HCT116 (cell line): ENCODE measurements at regions not wholly inside any gene's neighbourhood (a gene's known extent, or its start where the extent isn't known, plus 50 kb on each side); places are given as distances from the start of the nearest gene placed in this dataset.

Source experiments
- ATAC-seq: fragments of 200-7000 bp; cut with Tn5 transposase; 2 replicates; pipeline ENCODE4 v1.9.1; 2020; ENCODE audit warnings: mild to moderate bottlenecking, moderate library complexity
- BruUV-seq: library from RNA; stranded (reverse); fragments of 400-500 nt; replicated peaks from 2 replicates; lab custom pipeline; 2021; lab: Mats Ljungman, UMichigan
- CTCF ChIA-PET: fragments of 300-600 bp; sonication (Branson Sonifier 250); formaldehyde crosslinking; loops from one replicate; lab custom pipeline; 2021; ENCODE audit warnings: antibody characterized with exemption; lab: Charles Lee
- POLR2A ChIA-PET: fragments of 300-600, 350-600 bp; sonication (Branson Sonifier 250); formaldehyde crosslinking; loops from one replicate; lab custom pipeline; 2021; ENCODE audit warnings: antibody characterized with exemption; lab: Charles Lee
- RAD21 ChIA-PET, 2 experiments: fragments of 300-600 bp; sonication (Branson Sonifier 250); formaldehyde crosslinking; loops; one replicate each; lab custom pipeline; 2023; ENCODE audit warnings: low total read pairs in 2 of 2; ENCODE audit not compliant: uncharacterized antibody in 2 of 2, unreplicated experiment in 2 of 2, low non-redundant PET in 1 of 2; lab: Charles Lee
- DNase-seq: peaks from one replicate; pipeline ENCODE4 v3.0.0-alpha.2; 2010; ENCODE audit warnings: low read depth, low spot score
- H2AFZ ChIP-seq: fragments of 200-600 bp; shearing (Covaris generic), sonication (generic); 2 replicates; pipeline ENCODE4 v1.6.1; 2017; ENCODE audit warnings: low read depth, mixed run types, mixed read lengths, antibody characterized with exemption, low read length; ENCODE audit not compliant: poor library complexity, severe bottlenecking
- H3K27ac ChIP-seq: 2 replicates; pipeline ENCODE4 v1.5.1; 2012; ENCODE audit warnings: low read depth, low read length
- H3K27me3 ChIP-seq: fragments of 200-600 bp; sonication (generic); 2 replicates; pipeline ENCODE4 v1.6.1; 2016; ENCODE audit warnings: mixed run types, low read length, mixed read lengths; ENCODE audit not compliant: insufficient read depth
- H3K36me3 ChIP-seq, 2 experiments: fragments of 200-500 bp in 1 of 2; fragments of 200-600 bp in 1 of 2; sonication (Bioruptor generic) in 1 of 2; sonication (generic) in 1 of 2; 2 replicates each; pipeline versions ENCODE4 v1.5.1 to v1.6.1; 2014 to 2016; ENCODE audit warnings: low read length in 2 of 2, inconsistent platforms in 1 of 2, mixed read lengths in 1 of 2, mixed run types in 1 of 2; ENCODE audit not compliant: insufficient read depth in 2 of 2, control insufficient read depth in 1 of 2
- H3K4me1 ChIP-seq, 2 experiments: fragments of 200-600 bp in 1 of 2; sonication (generic) in 1 of 2; 2 replicates each; pipeline versions ENCODE4 v1.5.1 to v1.6.1; 2012 to 2017; ENCODE audit warnings: low read length in 2 of 2, inconsistent platforms in 1 of 2, mild to moderate bottlenecking in 1 of 2, mixed read lengths in 1 of 2, mixed run types in 1 of 2, moderate library complexity in 1 of 2; ENCODE audit not compliant: insufficient read depth in 2 of 2, control insufficient read depth in 1 of 2
- H3K4me2 ChIP-seq: fragments of 200-600 bp; sonication (generic); 2 replicates; pipeline ENCODE4 v1.6.1; 2017; ENCODE audit warnings: mixed run types, low read length, mixed read lengths
- H3K4me3 ChIP-seq, 2 experiments: fragments of 200-600 bp in 1 of 2; sonication (generic) in 1 of 2; replicated peaks in 1 of 2; 2 replicates each; pipeline ENCODE4 v1.5.1; 2011 to 2016; ENCODE audit warnings: low read length in 2 of 2, control low read depth in 1 of 2, low read depth in 1 of 2, mild to moderate bottlenecking in 1 of 2, mixed read lengths in 1 of 2, mixed run types in 1 of 2
- H3K79me2 ChIP-seq: fragments of 200-600 bp; sonication (generic); 2 replicates; pipeline ENCODE4 v1.6.1; 2017; ENCODE audit warnings: mild to moderate bottlenecking, mixed run types, low read length, moderate library complexity, mixed read lengths; ENCODE audit not compliant: insufficient read depth
- H3K9ac ChIP-seq: fragments of 200-600 bp; sonication (generic); 2 replicates; pipeline ENCODE4 v1.6.1; 2016; ENCODE audit warnings: low read length, mixed read lengths
- H3K9me2 ChIP-seq: fragments of 200-600 bp; sonication (generic), shearing (Covaris generic); 2 replicates; pipeline ENCODE4 v1.6.1; 2017; ENCODE audit warnings: mixed run types, mild to moderate bottlenecking, moderate library complexity; ENCODE audit not compliant: insufficient read depth
- H3K9me3 ChIP-seq, 2 experiments: fragments of 200-500 bp in 1 of 2; fragments of 200-600 bp in 1 of 2; sonication (Bioruptor generic) in 1 of 2; sonication (generic) in 1 of 2; 2 replicates each; pipeline ENCODE4 v1.6.1; 2014 to 2017; ENCODE audit warnings: low read length in 2 of 2, mixed read lengths in 2 of 2, inconsistent platforms in 1 of 2, low read depth in 1 of 2, mild to moderate bottlenecking in 1 of 2, mixed run types in 1 of 2, moderate library complexity in 1 of 2; ENCODE audit not compliant: control insufficient read depth in 1 of 2, insufficient read depth in 1 of 2
- H4K20me1 ChIP-seq: fragments of 200-600 bp; sonication (generic), shearing (Covaris generic); 2 replicates; pipeline ENCODE4 v1.6.1; 2017; ENCODE audit warnings: mixed run types, mild to moderate bottlenecking, moderate library complexity; ENCODE audit not compliant: insufficient read depth
- ATF3 ChIP-seq: IDR thresholded peaks from 2 replicates; pipeline ENCODE4 v1.6.1; 2012
- CBX3 ChIP-seq: IDR thresholded peaks from 2 replicates; pipeline ENCODE4 v1.6.1; 2012; ENCODE audit warnings: low read depth
- CTCF ChIP-seq, 3 experiments: fragments of 200-600 bp in 1 of 3; sonication (generic) in 1 of 3; IDR thresholded peaks in 2 of 3; conservative IDR thresholded peaks in 1 of 3; 2 replicates each; pipeline ENCODE4 v1.5.1; 2012 to 2017; ENCODE audit warnings: low read depth in 2 of 3, low read length in 2 of 3, antibody characterized with exemption in 1 of 3, borderline replicate concordance in 1 of 3, control low read depth in 1 of 3, mild to moderate bottlenecking in 1 of 3, mixed read lengths in 1 of 3, mixed run types in 1 of 3, moderate library complexity in 1 of 3; ENCODE audit not compliant: insufficient read depth in 1 of 3
- FOSL1 ChIP-seq: IDR thresholded peaks from 2 replicates; pipeline ENCODE4 v1.6.1; 2012; ENCODE audit warnings: low read depth
- POLR2AphosphoS5 ChIP-seq: IDR thresholded peaks from 2 replicates; pipeline ENCODE4 v1.6.1; 2011; ENCODE audit warnings: mild to moderate bottlenecking, low read depth, low read length, moderate library complexity
- RAD21 ChIP-seq: IDR thresholded peaks from 2 replicates; pipeline ENCODE4 v1.6.1; 2012; ENCODE audit warnings: low read depth, mild to moderate bottlenecking
- ZNF274 ChIP-seq: fragments of 200-500 bp; sonication (Bioruptor generic); IDR thresholded peaks from 2 replicates; pipeline ENCODE4 v1.6.1; 2014; ENCODE audit warnings: mild to moderate bottlenecking, low read depth, low read length, inconsistent platforms
- intact Hi-C: fragments of 100-400 bp; cut with micrococcal nuclease; formaldehyde crosslinking; loops from 2 replicates; pipeline ENCODE4 v1.10.0; 2022

- Histone ChIP-seq H3K36me3 (no peaks in the 10 kb centered on the region), H3K4me1 (peaks cover 0 to 9% of the 10 kb centered on the region in 2 experiments; a peak in 1 of 4 replicates), H4K20me1 (no peaks in the 10 kb centered on the region), H3K79me2 (peaks cover 71% of the 10 kb centered on the region), H3K9ac (no peak overlapping the region), H3K27me3 (no peaks in the 10 kb centered on the region), H3K4me2 (no peak overlapping the region), H3K9me2 (no peaks in the 10 kb centered on the region), H2AFZ (no peak overlapping the region), H3K27ac (no peak overlapping the region), H3K4me3 (no peak overlapping the region), H3K9me3 (peaks cover 0 to 8% of the 10 kb centered on the region in 2 experiments; a peak in 2 of 4 replicates)
- ATAC-seq (no peak), DNase-seq (no peak)
- BruUV-seq, result no TSS peak
- TF ChIP-seq ZNF274, result no peak
- no peak for TF ChIP-seq ATF3
- TF ChIP-seq CBX3, result no peak
- TF ChIP-seq RAD21, result no peak
- no peak for TF ChIP-seq POLR2AphosphoS5
- POLR2A ChIA-PET, result no interaction called here
- RAD21 ChIA-PET, result no interaction called here
- CTCF ChIA-PET, result no interaction called here
- intact Hi-C loops, result no loop called here
Observed at GRCh38 chr18:39796393-39796792, 2158.6 kb upstream of the PIK3C3 start.

GRCh38 chr18:39795350-39795749 is 2159.7 kb upstream of the PIK3C3 start:
- Histone ChIP-seq H3K9ac (no peak overlapping the region), H2AFZ (no peak overlapping the region), H3K27ac (no peak overlapping the region), H3K36me3 (no peaks in the 10 kb centered on the region), H3K4me2 (no peak overlapping the region), H3K9me2 (no peaks in the 10 kb centered on the region), H3K4me3 (no peak overlapping the region), H3K9me3 (no peaks in the 10 kb centered on the region), H3K4me1 (peaks cover 0 to 8% of the 10 kb centered on the region in 2 experiments; a peak in 1 of 4 replicates), H4K20me1 (no peaks in the 10 kb centered on the region), H3K27me3 (no peaks in the 10 kb centered on the region), H3K79me2 (peaks cover 80% of the 10 kb centered on the region)
- TF ChIP-seq CTCF (IDR thresholded peaks at IDR 0.05 in 2 of 3, conservative IDR thresholded peaks at IDR 0.05 in 1 of 3; ENCODE audit: borderline replicate concordance in 1 of 3, insufficient read depth in 1 of 3, low read depth in 2 of 3, low read length in 2 of 3) (0 out of 6 replicates have a peak, but pooled peaks of 1 of the 3 experiments have one; percentile 11), FOSL1 (no peak), RAD21 (no peak)
- ChIA-PET POLR2A (no interaction called here), CTCF (no interaction called here), RAD21 (no interaction called here)
- DNase-seq, result no peak
- no TSS peak for BruUV-seq
- ATAC-seq, result no peak
- intact Hi-C loops, result no loop called here
